ENCODE measurements at regions not wholly inside any gene's neighbourhood (a gene's known extent, or its start where the extent isn't known, plus 50 kb on each side); places are given as distances from the start of the nearest gene placed in this dataset.

DNA sequence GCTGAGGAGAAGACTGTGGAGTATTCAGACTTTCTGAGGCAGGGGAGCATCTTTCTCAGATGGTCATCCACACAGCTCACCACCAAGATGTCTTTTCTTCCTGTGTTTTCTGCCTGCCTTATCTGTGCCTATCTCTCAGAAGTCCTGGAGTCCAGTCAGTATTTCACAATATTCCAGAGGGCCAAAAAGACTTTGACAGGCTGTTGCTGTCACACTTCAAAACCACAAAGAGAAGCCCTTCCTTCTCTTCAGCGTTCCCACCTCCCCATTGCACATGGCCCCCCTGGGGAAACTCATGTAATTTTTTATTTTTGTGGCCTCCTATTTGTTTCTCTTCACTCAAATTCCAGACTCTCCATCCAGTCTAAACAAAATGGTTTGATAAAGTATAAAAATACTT is 585.2 kb downstream of the EPHA3 start:
- Histone ChIP-seq H3K4me3 (no peak overlapping the region), H3K9me3 (ENCODE audit: control insufficient read depth in 4 of 4, insufficient read depth in 3 of 4, low read length in 3 of 4) (peaks cover 0 to 2% (median 0%) of the 10 kb centered on the region in 4 donors), H3K36me3 (ENCODE audit: control insufficient read depth in 4 of 4, insufficient read depth in 4 of 4, low read length in 4 of 4) (no peaks in the 10 kb centered on the region), H3K27me3 (ENCODE audit: control insufficient read depth in 3 of 3, insufficient read depth in 3 of 3, low read length in 2 of 3) (no peaks in the 10 kb centered on the region), H3K4me1 (ENCODE audit: control insufficient read depth in 5 of 5, insufficient read depth in 5 of 5, low read length in 5 of 5) (no peaks in the 10 kb centered on the region), H3K27ac (ENCODE audit: low read depth in 1 of 2, low read length in 1 of 2) (no peak overlapping the region), H3K9ac (ENCODE audit: insufficient read depth in 1 of 2, low read length in 2 of 2) (no peak overlapping the region)
- no peak for ATAC-seq (ENCODE audit: insufficient read depth, low FRiP score)
- peak in 2 of 3 donors; percentile 7 to 33 for DNase-seq
- TF ChIP-seq, protein P1, sequence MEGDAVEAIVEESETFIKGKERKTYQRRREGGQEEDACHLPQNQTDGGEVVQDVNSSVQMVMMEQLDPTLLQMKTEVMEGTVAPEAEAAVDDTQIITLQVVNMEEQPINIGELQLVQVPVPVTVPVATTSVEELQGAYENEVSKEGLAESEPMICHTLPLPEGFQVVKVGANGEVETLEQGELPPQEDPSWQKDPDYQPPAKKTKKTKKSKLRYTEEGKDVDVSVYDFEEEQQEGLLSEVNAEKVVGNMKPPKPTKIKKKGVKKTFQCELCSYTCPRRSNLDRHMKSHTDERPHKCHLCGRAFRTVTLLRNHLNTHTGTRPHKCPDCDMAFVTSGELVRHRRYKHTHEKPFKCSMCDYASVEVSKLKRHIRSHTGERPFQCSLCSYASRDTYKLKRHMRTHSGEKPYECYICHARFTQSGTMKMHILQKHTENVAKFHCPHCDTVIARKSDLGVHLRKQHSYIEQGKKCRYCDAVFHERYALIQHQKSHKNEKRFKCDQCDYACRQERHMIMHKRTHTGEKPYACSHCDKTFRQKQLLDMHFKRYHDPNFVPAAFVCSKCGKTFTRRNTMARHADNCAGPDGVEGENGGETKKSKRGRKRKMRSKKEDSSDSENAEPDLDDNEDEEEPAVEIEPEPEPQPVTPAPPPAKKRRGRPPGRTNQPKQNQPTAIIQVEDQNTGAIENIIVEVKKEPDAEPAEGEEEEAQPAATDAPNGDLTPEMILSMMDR (IDR thresholded peaks at IDR 0.05; ENCODE audit: control extremely low read depth, extremely low read depth) = no peak
- 30 to 32% methylated on average over 1 of the region's 1 CpG for WGBS, 2 donors

DNA sequence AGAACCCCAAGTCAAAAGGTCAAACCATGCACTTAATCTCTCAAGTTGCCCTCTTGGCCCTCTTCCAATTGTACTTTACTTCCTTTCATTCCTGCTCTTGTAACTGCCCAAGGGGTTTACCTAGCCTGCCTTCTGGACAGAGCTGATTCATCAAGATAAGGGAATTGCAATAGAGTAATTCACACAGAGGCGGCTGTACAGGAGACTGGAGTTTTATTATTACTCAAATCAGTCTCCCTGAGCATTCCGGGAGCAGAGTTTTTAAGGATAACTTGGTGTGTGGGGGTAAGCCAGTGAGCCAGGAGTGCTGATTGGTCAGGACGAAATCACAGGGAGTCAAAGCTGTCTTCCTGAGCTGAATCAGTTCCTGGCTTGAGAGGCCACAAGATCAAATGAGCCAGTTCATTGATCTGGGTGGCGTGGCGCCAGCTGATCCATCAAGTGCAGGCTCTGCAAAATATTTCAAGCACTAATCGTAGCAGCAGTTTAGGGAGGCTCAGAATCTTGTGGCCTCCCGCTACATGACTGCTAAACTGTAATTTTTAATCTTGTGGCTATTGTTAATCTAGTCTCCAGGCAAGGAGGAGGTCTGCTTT is 590.0 kb downstream of the EPHA3 start:
- Histone ChIP-seq H3K4me1 (ENCODE audit: control insufficient read depth in 5 of 5, insufficient read depth in 5 of 5, low read length in 5 of 5) (no peaks in the 10 kb centered on the region), H3K9me3 (ENCODE audit: control insufficient read depth in 4 of 4, insufficient read depth in 3 of 4, low read length in 3 of 4) (peaks cover 0 to 2% (median under 1%) of the 10 kb centered on the region in 4 donors), H3K4me3 (no peak overlapping the region), H3K27me3 (ENCODE audit: control insufficient read depth in 3 of 3, insufficient read depth in 3 of 3, low read length in 2 of 3) (no peaks in the 10 kb centered on the region), H3K27ac (ENCODE audit: low read depth in 1 of 2, low read length in 1 of 2) (no peak overlapping the region), H3K9ac (ENCODE audit: insufficient read depth in 1 of 2, low read length in 2 of 2) (no peak overlapping the region), H3K36me3 (ENCODE audit: control insufficient read depth in 4 of 4, insufficient read depth in 4 of 4, low read length in 4 of 4) (no peaks in the 10 kb centered on the region)
- no peak for DNase-seq
- TF ChIP-seq, protein P1 (IDR thresholded peaks at IDR 0.05; ENCODE audit: control extremely low read depth, extremely low read depth) = no peak
- 79 to 83% methylated on average over 7 of the region's 7 CpGs for WGBS, 2 donors
- no peak for ATAC-seq (ENCODE audit: insufficient read depth, low FRiP score)

GRCh38 chr3:89698208-89698830 is 590.9 kb downstream of the EPHA3 start:
- TF ChIP-seq, protein P1 (IDR thresholded peaks at IDR 0.05; ENCODE audit: control extremely low read depth, extremely low read depth) = no peak
- Histone ChIP-seq H3K27ac (ENCODE audit: low read depth in 1 of 2, low read length in 1 of 2) (no peak overlapping the region), H3K27me3 (ENCODE audit: control insufficient read depth in 3 of 3, insufficient read depth in 3 of 3, low read length in 2 of 3) (no peaks in the 10 kb centered on the region), H3K4me3 (no peak overlapping the region), H3K9ac (ENCODE audit: insufficient read depth in 1 of 2, low read length in 2 of 2) (no peak overlapping the region), H3K9me3 (ENCODE audit: control insufficient read depth in 4 of 4, insufficient read depth in 3 of 4, low read length in 3 of 4) (peaks cover 0 to 2% (median under 1%) of the 10 kb centered on the region in 4 donors), H3K36me3 (ENCODE audit: control insufficient read depth in 4 of 4, insufficient read depth in 4 of 4, low read length in 4 of 4) (no peaks in the 10 kb centered on the region), H3K4me1 (ENCODE audit: control insufficient read depth in 5 of 5, insufficient read depth in 5 of 5, low read length in 5 of 5) (no peaks in the 10 kb centered on the region)
- DNase-seq (no peak), ATAC-seq (ENCODE audit: insufficient read depth, low FRiP score) (no peak)
- WGBS, 2 donors = 85 to 93% methylated on average over 3 of the region's 3 CpGs
